ENCODE measurements at regions not wholly inside any gene's neighbourhood (a gene's known extent, or its start where the extent isn't known, plus 50 kb on each side); places are given as distances from the start of the nearest gene placed in this dataset.

DNA sequence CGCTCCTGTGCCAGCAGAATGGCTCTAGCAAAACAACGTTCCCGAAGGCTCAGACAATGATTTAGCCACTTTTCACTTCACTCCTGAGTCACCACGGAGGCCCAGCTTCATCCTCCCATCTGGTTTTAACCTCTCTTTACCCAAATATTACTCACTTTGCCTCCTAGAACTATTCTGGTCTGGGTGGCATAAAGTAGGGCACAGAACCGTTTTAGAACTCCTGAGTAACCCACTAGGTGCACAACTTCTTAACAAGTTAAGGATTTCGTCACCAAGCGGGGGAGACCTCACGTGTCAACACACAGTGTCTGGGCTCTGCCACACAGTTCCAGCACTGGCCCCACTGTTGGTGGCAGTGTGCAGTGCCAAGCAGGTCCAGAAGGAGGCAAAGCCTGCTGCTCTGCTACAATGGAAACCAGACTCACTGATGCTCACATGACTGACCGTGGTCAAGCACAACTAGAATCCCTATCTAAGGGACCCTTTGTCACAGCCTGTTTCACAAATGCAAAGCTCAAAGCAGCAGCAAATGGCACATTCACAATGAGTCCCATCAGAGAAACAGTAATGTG, 121.7 kb downstream of the SIPA1L2 start:
- FAIRE-seq (no peak), DNase-seq (ENCODE audit: low read depth in 1 of 2, low spot score in 2 of 2) (no peak)
- ChIA-PET CTCF (ENCODE audit: partially characterized antibody) (interaction anchor here (0.7 to 5.1 kb wide), 7 partner anchors 10 to 119 kb away, joined by 3 to 23 read pairs (median 3); no protein-coding TSS in a partner anchor), POLR2A (ENCODE audit: partially characterized antibody) (no interaction called here)
- H3K9me3 ChIP-seq (ENCODE audit: insufficient read depth in 2 of 2, low read depth in 1 of 2, low read length in 1 of 2) = no peaks in the 10 kb centered on the region
- H3K23me2 ChIP-seq (ENCODE audit: low read depth, low read length) = no peaks in the 10 kb centered on the region
- H3K79me2 ChIP-seq (ENCODE audit: control insufficient read depth in 1 of 2, insufficient read depth in 2 of 2, low read length in 2 of 2) = no peaks in the 10 kb centered on the region
- no peaks in the 10 kb centered on the region for H3K79me1 ChIP-seq (ENCODE audit: low read depth, low read length)
- H3K56ac ChIP-seq (replicated peaks; ENCODE audit: insufficient read length, low read depth, low read length) = no peak overlapping the region
- WGBS, 2 experiments (ENCODE audit: extremely low coverage in 1 of 2, insufficient coverage in 1 of 2, insufficient read length in 1 of 2, insufficient replicate concordance in 2 of 2, low coverage in 1 of 2, low lambda C conversion rate in 2 of 2, missing lambda C conversion rate in 1 of 2) = 90% methylated on average over 9 of the region's 9 CpGs; no CpG with 5 or more reads in 1 of the 2 experiments
- H4K8ac ChIP-seq (ENCODE audit: extremely low read depth, insufficient read depth, low read length) = no peak overlapping the region
- H3K27me3 ChIP-seq (replicated peaks in 1 of 4; ENCODE audit: control insufficient read depth in 3 of 4, extremely low read depth in 1 of 4, insufficient read depth in 3 of 4, low read length in 3 of 4) = no peaks in the 10 kb centered on the region
- H3K18ac ChIP-seq (ENCODE audit: extremely low read depth, low read length) = no peak overlapping the region
- no peak overlapping the region; the same call in 1 of the 2 replicates for H2BK12ac ChIP-seq (ENCODE audit: low read depth, low read length)
- H4K5ac ChIP-seq (ENCODE audit: insufficient read length, low read depth, low read length) = no peak overlapping the region
- H4K20me1 ChIP-seq (replicated peaks in 1 of 2; ENCODE audit: control insufficient read depth in 1 of 2, insufficient read depth in 2 of 2, low read length in 2 of 2) = no peaks in the 10 kb centered on the region
- H2AK5ac ChIP-seq (ENCODE audit: low read depth, low read length) = 0 out of 2 replicates have a peak overlapping the region, but pooled peaks have one; percentile 0
- H4K91ac ChIP-seq (replicated peaks; ENCODE audit: insufficient read length, low read length) = peak overlapping the region; percentile 67
- H2AFZ ChIP-seq (ENCODE audit: low read length) = no peak overlapping the region
- no peak overlapping the region for H3K23ac ChIP-seq (ENCODE audit: insufficient read length)
- H3K14ac ChIP-seq (ENCODE audit: insufficient read length) = no peak overlapping the region
- H3K27ac ChIP-seq (ENCODE audit: low read depth, low read length) = no peak overlapping the region
- no peak overlapping the region; a peak in 1 of 7 replicates for H3K9ac ChIP-seq (replicated peaks in 1 of 4; ENCODE audit: extremely low read depth in 1 of 4, low read depth in 3 of 4, low read length in 3 of 4)
- H2BK5ac ChIP-seq (ENCODE audit: low read depth, low read length) = no peak overlapping the region
- TF ChIP-seq RAD21 (IDR thresholded peaks at IDR 0.05 in 1 of 2, conservative IDR thresholded peaks at IDR 0.05 in 1 of 2; ENCODE audit: low read depth in 2 of 2, low read length in 2 of 2) (peak in 1 of 2 experiments; percentile 31; a peak in 2 of 4 replicates), TCF12 (IDR thresholded peaks at IDR 0.05; ENCODE audit: low read depth, low read length) (no peak)
- TF ChIP-seq, protein P1, sequence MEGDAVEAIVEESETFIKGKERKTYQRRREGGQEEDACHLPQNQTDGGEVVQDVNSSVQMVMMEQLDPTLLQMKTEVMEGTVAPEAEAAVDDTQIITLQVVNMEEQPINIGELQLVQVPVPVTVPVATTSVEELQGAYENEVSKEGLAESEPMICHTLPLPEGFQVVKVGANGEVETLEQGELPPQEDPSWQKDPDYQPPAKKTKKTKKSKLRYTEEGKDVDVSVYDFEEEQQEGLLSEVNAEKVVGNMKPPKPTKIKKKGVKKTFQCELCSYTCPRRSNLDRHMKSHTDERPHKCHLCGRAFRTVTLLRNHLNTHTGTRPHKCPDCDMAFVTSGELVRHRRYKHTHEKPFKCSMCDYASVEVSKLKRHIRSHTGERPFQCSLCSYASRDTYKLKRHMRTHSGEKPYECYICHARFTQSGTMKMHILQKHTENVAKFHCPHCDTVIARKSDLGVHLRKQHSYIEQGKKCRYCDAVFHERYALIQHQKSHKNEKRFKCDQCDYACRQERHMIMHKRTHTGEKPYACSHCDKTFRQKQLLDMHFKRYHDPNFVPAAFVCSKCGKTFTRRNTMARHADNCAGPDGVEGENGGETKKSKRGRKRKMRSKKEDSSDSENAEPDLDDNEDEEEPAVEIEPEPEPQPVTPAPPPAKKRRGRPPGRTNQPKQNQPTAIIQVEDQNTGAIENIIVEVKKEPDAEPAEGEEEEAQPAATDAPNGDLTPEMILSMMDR (IDR thresholded peaks at IDR 0.05; ENCODE audit: control extremely low read depth in 1 of 3, insufficient read depth in 1 of 3, low read depth in 1 of 3, low read length in 3 of 3) = peak in 2 of 3 experiments; percentile 37 to 40; a peak in 3 of 4 replicates
- no peak overlapping the region for H2BK15ac ChIP-seq (ENCODE audit: low read length)
- no peak overlapping the region for H3K4me2 ChIP-seq (ENCODE audit: insufficient read depth in 1 of 2, low read depth in 2 of 2, low read length in 2 of 2)
- H3K4me3 ChIP-seq (ENCODE audit: extremely low read depth in 1 of 4, insufficient read depth in 2 of 4, low read depth in 3 of 4, low read length in 4 of 4) = no peak overlapping the region
- no peak overlapping the region for H2BK120ac ChIP-seq (replicated peaks; ENCODE audit: low read depth, low read length)
- no peaks in the 10 kb centered on the region for H3K36me3 ChIP-seq (ENCODE audit: control insufficient read depth in 2 of 4, insufficient read depth in 4 of 4, low read length in 3 of 4)
- H3K4ac ChIP-seq (replicated peaks; ENCODE audit: insufficient read length, low read depth, low read length) = no peak overlapping the region
- H2BK20ac ChIP-seq (ENCODE audit: low read length) = no peak overlapping the region
- H3K4me1 ChIP-seq (replicated peaks in 1 of 4; ENCODE audit: control insufficient read depth in 3 of 4, insufficient read depth in 4 of 4, low read length in 3 of 4) = peaks cover 0 to 6% (median 4%) of the 10 kb centered on the region in 4 experiments; a peak in 4 of 7 replicates

All from H1 (cell line).